ENCODE measurements at regions not wholly inside any gene's neighbourhood (a gene's known extent, or its start where the extent isn't known, plus 50 kb on each side); places are given as distances from the start of the nearest gene placed in this dataset.

DNA sequence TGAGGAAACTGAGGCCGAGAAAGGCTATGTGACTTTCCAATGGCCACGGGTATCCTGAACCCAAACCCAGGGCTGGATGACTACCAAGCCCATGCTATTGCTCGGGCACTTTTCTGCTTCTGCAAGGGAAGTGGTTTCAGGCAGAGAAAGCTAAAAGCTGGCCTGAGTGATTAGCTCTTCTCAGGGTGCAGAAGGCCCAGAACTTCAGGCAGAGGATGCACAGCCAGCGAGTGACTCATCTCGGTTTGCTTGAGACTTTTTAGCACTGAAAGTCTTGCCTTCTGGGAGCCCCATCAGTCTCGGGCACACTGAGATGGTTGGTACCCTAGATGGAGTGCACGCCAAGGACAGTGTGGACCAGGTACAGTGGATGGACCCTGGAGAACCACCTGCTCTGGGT lies 129.5 kb upstream of the SDK2 start (continued):
- TF ChIP-seq, protein P1, sequence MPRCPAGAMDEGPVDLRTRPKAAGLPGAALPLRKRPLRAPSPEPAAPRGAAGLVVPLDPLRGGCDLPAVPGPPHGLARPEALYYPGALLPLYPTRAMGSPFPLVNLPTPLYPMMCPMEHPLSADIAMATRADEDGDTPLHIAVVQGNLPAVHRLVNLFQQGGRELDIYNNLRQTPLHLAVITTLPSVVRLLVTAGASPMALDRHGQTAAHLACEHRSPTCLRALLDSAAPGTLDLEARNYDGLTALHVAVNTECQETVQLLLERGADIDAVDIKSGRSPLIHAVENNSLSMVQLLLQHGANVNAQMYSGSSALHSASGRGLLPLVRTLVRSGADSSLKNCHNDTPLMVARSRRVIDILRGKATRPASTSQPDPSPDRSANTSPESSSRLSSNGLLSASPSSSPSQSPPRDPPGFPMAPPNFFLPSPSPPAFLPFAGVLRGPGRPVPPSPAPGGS (CRISPR knock-in tag; IDR thresholded peaks at IDR 0.05): no peak
- TF ChIP-seq, protein P2, sequence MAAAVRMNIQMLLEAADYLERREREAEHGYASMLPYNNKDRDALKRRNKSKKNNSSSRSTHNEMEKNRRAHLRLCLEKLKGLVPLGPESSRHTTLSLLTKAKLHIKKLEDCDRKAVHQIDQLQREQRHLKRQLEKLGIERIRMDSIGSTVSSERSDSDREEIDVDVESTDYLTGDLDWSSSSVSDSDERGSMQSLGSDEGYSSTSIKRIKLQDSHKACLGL (CRISPR knock-in tag; IDR thresholded peaks at IDR 0.05): no peak
- TF ChIP-seq, protein P3, sequence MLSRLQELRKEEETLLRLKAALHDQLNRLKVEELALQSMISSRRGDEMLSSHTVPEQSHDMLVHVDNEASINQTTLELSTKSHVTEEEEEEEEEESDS (CRISPR knock-in tag; IDR thresholded peaks at IDR 0.05; ENCODE audit: borderline replicate concordance): no peak
- no peak for TF ChIP-seq NFE2L2 (IDR thresholded peaks at IDR 0.05; ENCODE audit: low read length)
- no peak for TF ChIP-seq GATA4 (IDR thresholded peaks at IDR 0.05; ENCODE audit: borderline replicate concordance, low read depth)
- no peak for TF ChIP-seq ZSCAN29 (CRISPR knock-in tag; conservative IDR thresholded peaks at IDR 0.05)

DNA sequence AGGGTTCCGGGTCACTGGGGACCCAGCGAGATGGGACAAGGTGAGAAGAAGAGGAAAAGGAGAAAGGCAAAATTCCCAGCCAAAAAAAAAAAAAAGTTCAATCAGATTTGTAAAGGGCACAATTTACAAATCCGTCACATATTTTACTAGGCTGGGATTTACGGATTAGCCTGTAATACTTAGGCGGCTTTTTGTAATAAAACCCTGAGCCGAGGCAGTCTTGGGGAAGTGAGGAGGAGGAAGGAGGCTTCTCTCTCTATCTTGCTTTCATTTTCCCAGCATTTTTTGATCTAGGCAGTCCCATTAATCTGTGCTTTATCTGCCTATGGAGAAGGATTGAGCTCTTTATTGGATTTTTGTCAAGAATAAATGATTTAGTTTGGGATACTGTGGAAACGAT lies 130.6 kb upstream of the SDK2 start:
- Histone ChIP-seq H3K9me3 (ENCODE audit: low read length) (0 out of 2 replicates have a peak, but pooled peaks cover 4% of the 10 kb centered on the region), H3K4me1 (ENCODE audit: insufficient read depth, low read length) (no peaks in the 10 kb centered on the region), H3K27ac (ENCODE audit: extremely low read length, insufficient read depth, low read length) (no peak overlapping the region), H3K36me3 (replicated peaks in 1 of 2; ENCODE audit: control insufficient read depth in 1 of 2, insufficient read depth in 2 of 2, low read length in 2 of 2) (no peaks in the 10 kb centered on the region), H3K4me3 (replicated peaks in 1 of 3; ENCODE audit: insufficient read depth in 1 of 3, low read depth in 2 of 3, low read length in 3 of 3) (no peak overlapping the region), H3K4me2 (ENCODE audit: low read depth, low read length) (no peak overlapping the region), H2AFZ (ENCODE audit: low read length) (no peak overlapping the region), H3K9ac (ENCODE audit: insufficient read depth, low read depth, low read length) (no peak overlapping the region), H4K20me1 (ENCODE audit: insufficient read depth, low read length) (no peaks in the 10 kb centered on the region), H3K27me3 (ENCODE audit: control insufficient read depth in 1 of 2, insufficient read depth in 2 of 2, low read length in 2 of 2) (peaks cover 0 to 6% of the 10 kb centered on the region in 2 experiments; a peak in 2 of 5 replicates), H3K79me2 (ENCODE audit: insufficient read depth, low read length) (no peaks in the 10 kb centered on the region)
- FAIRE-seq (no peak), DNase-seq (ENCODE audit: low spot score) (no peak), ATAC-seq (no peak)
- WGBS (ENCODE audit: low lambda C conversion rate): 28% methylated on average over 7 of the region's 7 CpGs
- no TSS peak for BruUV-seq (replicated peaks)
- ChIA-PET CTCF (ENCODE audit: low intra/inter-chr PET ratio, low total read pairs) (no interaction called here), POLR2A (no interaction called here)
- intact Hi-C loops (cut with micrococcal nuclease; ENCODE audit: unreplicated experiment) (no loop called here), in situ Hi-C loops (cut with HindIII; ENCODE audit: extremely low pct_ligation_motif_present, low pct_unique_long_range_greater_than_20kb) (loop anchor here (25.0 kb wide), 1 partner anchor 662 kb away; the partner anchor contains the start of gene GPRC5C)
- TF ChIP-seq HES4 (CRISPR knock-in tag; IDR thresholded peaks at IDR 0.05; ENCODE audit: borderline replicate concordance) (no peak), SRF (IDR thresholded peaks at IDR 0.05; ENCODE audit: low read depth, low read length) (no peak), ZNF619 (CRISPR knock-in tag; IDR thresholded peaks at IDR 0.05) (no peak), GZF1 (CRISPR knock-in tag; IDR thresholded peaks at IDR 0.05) (no peak), ATM (IDR thresholded peaks at IDR 0.05; ENCODE audit: borderline replicate concordance) (no peak)
- TF ChIP-seq, protein P4, sequence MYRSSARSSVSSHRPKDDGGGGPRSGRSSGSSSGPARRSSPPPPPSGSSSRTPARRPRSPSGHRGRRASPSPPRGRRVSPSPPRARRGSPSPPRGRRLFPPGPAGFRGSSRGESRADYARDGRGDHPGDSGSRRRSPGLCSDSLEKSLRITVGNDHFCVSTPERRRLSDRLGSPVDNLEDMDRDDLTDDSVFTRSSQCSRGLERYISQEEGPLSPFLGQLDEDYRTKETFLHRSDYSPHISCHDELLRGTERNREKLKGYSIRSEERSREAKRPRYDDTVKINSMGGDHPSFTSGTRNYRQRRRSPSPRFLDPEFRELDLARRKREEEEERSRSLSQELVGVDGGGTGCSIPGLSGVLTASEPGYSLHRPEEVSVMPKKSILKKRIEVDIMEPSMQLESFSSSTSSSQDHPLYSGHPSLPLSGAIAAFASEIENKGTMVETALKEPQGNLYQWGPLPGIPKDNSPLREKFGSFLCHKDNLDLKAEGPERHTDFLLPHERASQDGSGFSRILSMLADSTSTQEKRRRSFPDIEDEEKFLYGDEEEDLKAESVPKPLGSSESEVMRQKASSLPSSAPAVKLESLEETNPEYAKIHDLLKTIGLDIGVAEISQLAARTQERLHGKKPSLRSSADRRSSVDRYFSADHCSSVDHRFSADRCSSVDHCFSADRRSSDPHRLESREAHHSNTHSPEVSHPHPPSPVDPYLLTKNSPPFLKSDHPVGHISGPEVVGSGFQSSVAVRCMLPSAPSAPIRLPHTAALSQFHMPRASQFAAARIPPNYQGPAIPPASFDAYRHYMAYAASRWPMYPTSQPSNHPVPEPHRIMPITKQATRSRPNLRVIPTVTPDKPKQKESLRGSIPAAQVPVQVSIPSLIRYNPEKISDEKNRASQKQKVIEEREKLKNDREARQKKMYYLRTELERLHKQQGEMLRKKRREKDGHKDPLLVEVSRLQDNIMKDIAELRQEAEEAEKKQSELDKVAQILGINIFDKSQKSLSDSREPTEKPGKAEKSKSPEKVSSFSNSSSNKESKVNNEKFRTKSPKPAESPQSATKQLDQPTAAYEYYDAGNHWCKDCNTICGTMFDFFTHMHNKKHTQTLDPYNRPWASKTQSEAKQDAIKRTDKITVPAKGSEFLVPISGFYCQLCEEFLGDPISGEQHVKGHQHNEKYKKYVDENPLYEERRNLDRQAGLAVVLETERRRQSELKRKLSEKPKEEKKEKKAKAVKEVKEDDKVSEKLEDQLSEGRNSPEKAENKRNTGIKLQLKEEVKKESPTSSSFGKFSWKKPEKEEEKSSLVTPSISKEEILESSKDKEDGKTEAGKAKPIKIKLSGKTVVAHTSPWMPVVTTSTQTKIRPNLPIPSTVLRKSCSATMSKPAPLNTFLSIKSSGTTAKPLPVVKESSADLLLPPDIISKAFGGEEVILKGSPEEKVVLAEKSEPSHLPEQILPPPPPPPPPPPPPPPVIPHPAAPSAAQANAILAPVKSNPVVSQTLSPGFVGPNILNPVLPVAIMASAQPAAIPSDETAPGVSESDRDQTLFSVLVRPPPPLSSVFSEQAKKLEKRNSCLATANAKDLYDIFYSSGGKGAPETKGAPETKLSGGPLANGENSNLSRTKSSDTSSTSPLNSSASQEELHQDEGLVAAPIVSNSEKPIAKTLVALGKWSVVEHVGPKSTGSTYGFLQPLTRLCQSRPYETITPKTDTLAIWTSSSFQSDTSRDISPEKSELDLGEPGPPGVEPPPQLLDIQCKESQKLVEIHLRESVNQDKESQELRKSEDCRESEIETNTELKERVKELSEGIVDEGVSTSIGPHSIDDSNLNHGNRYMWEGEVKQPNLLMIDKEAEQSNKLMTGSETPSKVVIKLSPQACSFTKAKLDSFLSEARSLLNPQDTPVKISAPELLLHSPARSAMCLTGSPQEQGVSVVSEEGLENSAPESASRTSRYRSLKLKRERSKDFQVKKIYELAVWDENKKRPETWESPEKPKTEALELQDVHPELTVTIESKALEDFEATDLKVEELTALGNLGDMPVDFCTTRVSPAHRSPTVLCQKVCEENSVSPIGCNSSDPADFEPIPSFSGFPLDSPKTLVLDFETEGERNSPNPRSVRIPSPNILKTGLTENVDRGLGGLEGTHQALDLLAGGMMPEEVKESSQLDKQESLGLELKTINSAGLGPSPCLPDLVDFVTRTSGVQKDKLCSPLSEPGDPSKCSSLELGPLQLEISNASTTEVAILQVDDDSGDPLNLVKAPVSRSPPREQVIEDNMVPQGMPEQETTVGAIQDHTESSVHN (CRISPR knock-in tag; IDR thresholded peaks at IDR 0.05): no peak

All from HepG2 (cell line).